ENCODE measurements at regions not wholly inside any gene's neighbourhood (a gene's known extent, or its start where the extent isn't known, plus 50 kb on each side); places are given as distances from the start of the nearest gene placed in this dataset.
"Not testable (repeated sequence)": the region's sequence is repeated elsewhere in the genome, so short reads cannot be mapped to it uniquely, and the experiment has no call there.

- ATAC-seq (replicated peaks in 6 of 8); H3K4me1 ChIP-seq (replicated peaks in 1 of 2); H3K27ac ChIP-seq; in situ Hi-C loops (cut with MboI; ENCODE audit: low pct_unique_long_range_greater_than_20kb in 2 of 9, low sequenced_read_pairs in 9 of 9, unreplicated experiment in 9 of 9); H3K4me3 ChIP-seq: not testable (repeated sequence)
- no CpG with 5 or more reads among the region's 7 CpGs for WGBS, 10 experiments
Measured at GRCh38 chr16:32947336-32947735, 246.7 kb upstream of the TP53TG3C start.

GRCh38 chr16:32946041-32946560 is 247.9 kb upstream of the TP53TG3C start:
- WGBS, 10 experiments = no CpG with 5 or more reads among the region's 10 CpGs
- ATAC-seq (replicated peaks in 6 of 8); in situ Hi-C loops (cut with MboI; ENCODE audit: low pct_unique_long_range_greater_than_20kb in 2 of 9, low sequenced_read_pairs in 9 of 9, unreplicated experiment in 9 of 9); H3K4me3 ChIP-seq; H3K27ac ChIP-seq; H3K4me1 ChIP-seq (replicated peaks in 1 of 2): not testable (repeated sequence)

- WGBS, 10 experiments = no CpG with 5 or more reads among the region's 7 CpGs
- ATAC-seq (replicated peaks in 6 of 8); H3K4me3 ChIP-seq; H3K27ac ChIP-seq; in situ Hi-C loops (cut with MboI; ENCODE audit: low pct_unique_long_range_greater_than_20kb in 2 of 9, low sequenced_read_pairs in 9 of 9, unreplicated experiment in 9 of 9); H3K4me1 ChIP-seq (replicated peaks in 1 of 2): not testable (repeated sequence)
Measured at GRCh38 chr16:32945311-32945710, 248.7 kb upstream of the TP53TG3C start.

- ATAC-seq (replicated peaks in 6 of 8); H3K4me1 ChIP-seq (replicated peaks in 1 of 2): not testable (repeated sequence)
Measured at GRCh38 chr16:32939845-32940244, 254.2 kb upstream of the TP53TG3C start.

GRCh38 chr16:32937929-32938328 is 256.1 kb upstream of the TP53TG3C start:
- H3K4me3 ChIP-seq; H3K4me1 ChIP-seq (replicated peaks in 1 of 2); ATAC-seq (replicated peaks in 6 of 8); H3K27ac ChIP-seq; in situ Hi-C loops (cut with MboI; ENCODE audit: low pct_unique_long_range_greater_than_20kb in 2 of 9, low sequenced_read_pairs in 9 of 9, unreplicated experiment in 9 of 9): not testable (repeated sequence)
- no CpG with 5 or more reads among the region's 10 CpGs for WGBS, 10 experiments

More at GRCh38 chr16:32939845-32940244, 254.2 kb upstream of the TP53TG3C start:
- H3K4me3 ChIP-seq; H3K27ac ChIP-seq; in situ Hi-C loops (cut with MboI; ENCODE audit: low pct_unique_long_range_greater_than_20kb in 2 of 9, low sequenced_read_pairs in 9 of 9, unreplicated experiment in 9 of 9): not testable (repeated sequence)
- no CpG with 5 or more reads among the region's 4 CpGs for WGBS, 10 experiments

- H3K4me3 ChIP-seq; H3K27ac ChIP-seq; H3K4me1 ChIP-seq (replicated peaks in 1 of 2); in situ Hi-C loops (cut with MboI; ENCODE audit: low pct_unique_long_range_greater_than_20kb in 2 of 9, low sequenced_read_pairs in 9 of 9, unreplicated experiment in 9 of 9): not testable (repeated sequence)
- WGBS, 10 experiments = no CpG with 5 or more reads among the region's 16 CpGs
- peak in 2 of 8 experiments; percentile 53 to 61 for ATAC-seq (replicated peaks in 6 of 8)
Measured at GRCh38 chr16:32932240-32933040, 256.5 kb upstream of the TP53TG3 start.

GRCh38 chr16:32925192-32925591 is 249.2 kb upstream of the TP53TG3 start:
- H3K27ac ChIP-seq; H3K4me3 ChIP-seq; in situ Hi-C loops (cut with MboI; ENCODE audit: low pct_unique_long_range_greater_than_20kb in 2 of 9, low sequenced_read_pairs in 9 of 9, unreplicated experiment in 9 of 9); H3K4me1 ChIP-seq (replicated peaks in 1 of 2); ATAC-seq (replicated peaks in 6 of 8): not testable (repeated sequence)
- WGBS, 10 experiments = no CpG with 5 or more reads among the region's 31 CpGs

- H3K4me3 ChIP-seq; ATAC-seq (replicated peaks in 6 of 8); H3K27ac ChIP-seq; in situ Hi-C loops (cut with MboI; ENCODE audit: low pct_unique_long_range_greater_than_20kb in 2 of 9, low sequenced_read_pairs in 9 of 9, unreplicated experiment in 9 of 9); H3K4me1 ChIP-seq (replicated peaks in 1 of 2): not testable (repeated sequence)
- WGBS, 10 experiments = no CpG with 5 or more reads among the region's 9 CpGs
Measured at GRCh38 chr16:32922578-32922977, 246.6 kb upstream of the TP53TG3 start.

- ATAC-seq (replicated peaks in 6 of 8); in situ Hi-C loops (cut with MboI; ENCODE audit: low pct_unique_long_range_greater_than_20kb in 2 of 9, low sequenced_read_pairs in 9 of 9, unreplicated experiment in 9 of 9); H3K4me1 ChIP-seq (replicated peaks in 1 of 2); H3K4me3 ChIP-seq; H3K27ac ChIP-seq: not testable (repeated sequence)
- WGBS, 10 experiments = no CpG with 5 or more reads among the region's 15 CpGs
Measured at GRCh38 chr16:32915346-32915745, 239.4 kb upstream of the TP53TG3 start.

GRCh38 chr16:32897782-32898181 is 221.8 kb upstream of the TP53TG3 start:
- H3K4me3 ChIP-seq; H3K27ac ChIP-seq; H3K4me1 ChIP-seq (replicated peaks in 1 of 2); ATAC-seq (replicated peaks in 6 of 8); in situ Hi-C loops (cut with MboI; ENCODE audit: low pct_unique_long_range_greater_than_20kb in 2 of 9, low sequenced_read_pairs in 9 of 9, unreplicated experiment in 9 of 9): not testable (repeated sequence)
- no CpG with 5 or more reads among the region's 9 CpGs for WGBS, 10 experiments

GRCh38 chr16:32885392-32885791 is 209.4 kb upstream of the TP53TG3 start:
- in situ Hi-C loops (cut with MboI; ENCODE audit: low pct_unique_long_range_greater_than_20kb in 2 of 9, low sequenced_read_pairs in 9 of 9, unreplicated experiment in 9 of 9); H3K4me1 ChIP-seq (replicated peaks in 1 of 2); ATAC-seq (replicated peaks in 6 of 8); H3K4me3 ChIP-seq; H3K27ac ChIP-seq: not testable (repeated sequence)
- no CpG with 5 or more reads among the region's 56 CpGs for WGBS, 10 experiments

- in situ Hi-C loops (cut with MboI; ENCODE audit: low pct_unique_long_range_greater_than_20kb in 2 of 9, low sequenced_read_pairs in 9 of 9, unreplicated experiment in 9 of 9); H3K4me1 ChIP-seq (replicated peaks in 1 of 2); H3K27ac ChIP-seq; H3K4me3 ChIP-seq; ATAC-seq (replicated peaks in 6 of 8): not testable (repeated sequence)
- no CpG with 5 or more reads among the region's 22 CpGs for WGBS, 10 experiments
Measured at GRCh38 chr16:32884556-32884955, 208.6 kb upstream of the TP53TG3 start.

- H3K27ac ChIP-seq; H3K4me3 ChIP-seq; H3K4me1 ChIP-seq (replicated peaks in 1 of 2); in situ Hi-C loops (cut with MboI; ENCODE audit: low pct_unique_long_range_greater_than_20kb in 2 of 9, low sequenced_read_pairs in 9 of 9, unreplicated experiment in 9 of 9); ATAC-seq (replicated peaks in 6 of 8): not testable (repeated sequence)
- WGBS, 10 experiments = no CpG with 5 or more reads among the region's 10 CpGs
Measured at GRCh38 chr16:32882328-32882857, 206.4 kb upstream of the TP53TG3 start.

GRCh38 chr16:32881631-32882030 is 205.7 kb upstream of the TP53TG3 start:
- H3K27ac ChIP-seq; ATAC-seq (replicated peaks in 6 of 8); H3K4me3 ChIP-seq; in situ Hi-C loops (cut with MboI; ENCODE audit: low pct_unique_long_range_greater_than_20kb in 2 of 9, low sequenced_read_pairs in 9 of 9, unreplicated experiment in 9 of 9); H3K4me1 ChIP-seq (replicated peaks in 1 of 2): not testable (repeated sequence)
- WGBS, 10 experiments = no CpG with 5 or more reads among the region's 3 CpGs

Measured in motor neuron (in vitro differentiated cells).